Endothelial cell of umbilical vein (primary cell): ENCODE measurements at regions not wholly inside any gene's neighbourhood (a gene's known extent, or its start where the extent isn't known, plus 50 kb on each side); places are given as distances from the start of the nearest gene placed in this dataset.

Experiments used
- BruUV-seq: library from RNA; stranded (reverse); fragments of 400-500 nt; replicated peaks from 2 replicates; lab custom pipeline; 2021; lab: Mats Ljungman, UMichigan
- CTCF ChIA-PET: fragments of 300-600, 350-600 bp; sonication (Branson Sonifier 250); formaldehyde crosslinking; loops from one replicate; lab custom pipeline; 2021; ENCODE audit warnings: antibody characterized with exemption, inconsistent platforms; lab: Charles Lee
- POLR2A ChIA-PET: fragments of 300-600, 350-600 bp; sonication (Branson Sonifier 250); formaldehyde crosslinking; loops from one replicate; lab custom pipeline; 2021; ENCODE audit warnings: antibody characterized with exemption, inconsistent platforms; lab: Charles Lee
- DNase-seq: peaks from one replicate; pipeline ENCODE4 v3.0.0-alpha.2; 2011; ENCODE audit warnings: low read depth, low spot score
- FAIRE-seq: peaks from 2 replicates; lab custom pipeline; 2011; peaks lifted over from hg19 to GRCh38; lab: Jason Lieb, UNC
- H2AFZ ChIP-seq: 2 replicates; pipeline ENCODE4 v1.6.0; 2012; ENCODE audit warnings: low read depth, low read length, control low read depth, inconsistent platforms
- H3K27ac ChIP-seq: 2 replicates; pipeline ENCODE4 v1.5.1; 2011; ENCODE audit warnings: low read depth, mild to moderate bottlenecking, control low read depth, low read length, moderate library complexity; ENCODE audit not compliant: insufficient read depth
- H3K27me3 ChIP-seq, 2 experiments: 2 replicates each; pipeline versions ENCODE4 v1.6.0 to v1.6.1; 2011; ENCODE audit warnings: low read length in 2 of 2, mixed read lengths in 1 of 2; ENCODE audit not compliant: control insufficient read depth in 2 of 2, insufficient read depth in 2 of 2
- H3K36me3 ChIP-seq, 2 experiments: 2 replicates in 1 of 2; 3 replicates in 1 of 2; pipeline ENCODE4 v1.5.1; 2011; ENCODE audit warnings: low read length in 2 of 2, mild to moderate bottlenecking in 1 of 2, moderate library complexity in 1 of 2; ENCODE audit not compliant: control insufficient read depth in 2 of 2, insufficient read depth in 2 of 2; ENCODE audit errors: extremely low read depth in 1 of 2
- H3K4me1 ChIP-seq: 3 replicates; pipeline ENCODE4 v1.5.1; 2011; ENCODE audit warnings: mild to moderate bottlenecking, low read length; ENCODE audit not compliant: control insufficient read depth, insufficient read depth; ENCODE audit errors: extremely low read depth
- H3K4me2 ChIP-seq: 2 replicates; pipeline ENCODE4 v1.6.1; 2011; ENCODE audit warnings: low read length, control low read depth, mixed read lengths; ENCODE audit not compliant: insufficient read depth
- H3K4me3 ChIP-seq, 3 experiments: fragments of 200-600 bp in 1 of 3; sonication (generic), shearing (Covaris generic) in 1 of 3; replicated peaks in 1 of 3; 2 replicates each; pipeline ENCODE4 v1.5.1; 2011 to 2016; ENCODE audit warnings: control low read depth in 3 of 3, low read length in 3 of 3, mild to moderate bottlenecking in 2 of 3, inconsistent platforms in 1 of 3, low read depth in 1 of 3, moderate library complexity in 1 of 3; ENCODE audit not compliant: insufficient read depth in 1 of 3
- H3K79me2 ChIP-seq: 2 replicates; pipeline ENCODE4 v1.6.0; 2012; ENCODE audit warnings: low read length, inconsistent platforms; ENCODE audit not compliant: control insufficient read depth, insufficient read depth
- H3K9ac ChIP-seq: replicated peaks from 2 replicates; pipeline ENCODE3; 2011; ENCODE audit warnings: low read length, control low read depth; ENCODE audit not compliant: insufficient read depth; ENCODE audit errors: extremely low read depth
- H3K9me1 ChIP-seq: replicated peaks from 3 replicates; pipeline ENCODE4 v1.6.0; 2011; ENCODE audit warnings: mild to moderate bottlenecking, low read length; ENCODE audit not compliant: control insufficient read depth, insufficient read depth; ENCODE audit errors: extremely low read depth
- H3K9me3 ChIP-seq: replicated peaks from 2 replicates; pipeline ENCODE4 v1.5.1; 2012; ENCODE audit warnings: low read length, inconsistent platforms; ENCODE audit not compliant: control insufficient read depth, insufficient read depth
- H4K20me1 ChIP-seq: replicated peaks from 2 replicates; pipeline ENCODE3; 2011; ENCODE audit warnings: mild to moderate bottlenecking, low read length; ENCODE audit not compliant: control insufficient read depth, insufficient read depth; ENCODE audit errors: extremely low read depth
- FOS ChIP-seq: IDR thresholded peaks from 2 replicates; pipeline ENCODE4 v1.6.1; 2011; ENCODE audit warnings: mild to moderate bottlenecking, low read length, moderate library complexity, borderline replicate concordance; ENCODE audit not compliant: insufficient read depth
- GATA2 ChIP-seq: IDR thresholded peaks from 2 replicates; pipeline ENCODE4 v1.7.0; 2011; ENCODE audit warnings: low read depth, mild to moderate bottlenecking, moderate library complexity, mixed read lengths, low read length; ENCODE audit not compliant: insufficient read length, insufficient read depth
- JUN ChIP-seq: IDR thresholded peaks from 2 replicates; pipeline ENCODE4 v1.6.1; 2011; ENCODE audit warnings: borderline replicate concordance, low read depth; ENCODE audit not compliant: insufficient read length, insufficient read depth
- MYC ChIP-seq: IDR thresholded peaks from one replicate; pipeline ENCODE4 v1.6.1; 2011; ENCODE audit warnings: mild to moderate bottlenecking, low read depth, low read length
- POLR2A ChIP-seq: IDR thresholded peaks from 2 replicates; pipeline ENCODE4 v1.6.1; 2012; ENCODE audit warnings: low read depth, mild to moderate bottlenecking, control low read depth, low read length
- dilution Hi-C: fragments of 300-500 bp; cut with MboI; formaldehyde crosslinking; loops from one replicate; pipeline ENCODE4 v1.15.0; 2019; ENCODE audit warnings: low sequenced_read_pairs; ENCODE audit not compliant: extremely low pct_ligation_motif_present
- intact Hi-C: fragments of 100-400 bp; cut with micrococcal nuclease; formaldehyde crosslinking; loops from one replicate; pipeline ENCODE4 v1.10.0; 2022
- TF ChIP-seq, protein P1 (sequence below): IDR thresholded peaks from 2 replicates; pipeline ENCODE4 v1.6.1; 2011; ENCODE audit not compliant: insufficient read depth, insufficient read length
- TF ChIP-seq, protein P2 (sequence below), 2 donors: IDR thresholded peaks; 1 replicate in 1 of 2; 2 replicates in 1 of 2; pipeline ENCODE4 v1.5.1; 2011; ENCODE audit warnings: low read length in 2 of 2, mild to moderate bottlenecking in 2 of 2, moderate library complexity in 2 of 2, control low read depth in 1 of 2, inconsistent platforms in 1 of 2, low read depth in 1 of 2; ENCODE audit not compliant: insufficient read depth in 1 of 2; ENCODE audit errors: extremely low read depth in 1 of 2

DNA sequence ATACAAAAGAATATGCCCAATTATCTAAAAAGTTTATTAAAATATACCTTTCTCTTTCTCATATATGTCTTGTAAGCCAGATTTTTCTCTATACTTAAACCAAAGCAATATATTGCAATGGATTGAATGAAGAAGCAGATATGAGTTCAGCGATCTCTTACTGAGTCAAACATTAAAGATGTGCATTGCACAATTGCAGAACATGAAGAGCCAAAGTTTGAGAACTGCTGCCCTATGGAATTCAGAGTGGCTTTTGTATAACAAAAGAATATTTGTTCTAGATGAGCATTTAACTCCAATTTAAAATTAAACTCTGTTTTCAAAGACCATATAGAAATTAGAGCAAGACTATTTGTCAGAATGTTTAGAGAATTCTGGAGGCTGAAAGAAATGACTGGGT, 519.0 kb upstream of the DAB2 start:
- intact Hi-C loops, result loop anchor here (10.0 kb wide), 1 partner anchor 221 kb away; no protein-coding TSS in a partner anchor
- dilution Hi-C loops, result no loop called here
- BruUV-seq, result no TSS peak

More for the DNA sequence above, 519.0 kb upstream of the DAB2 start:
- H3K27me3 ChIP-seq, result no peaks in the 10 kb centered on the region
- DNase-seq (no peak), FAIRE-seq (no peak)
- no peaks in the 10 kb centered on the region for H3K4me1 ChIP-seq
- H3K9me1 ChIP-seq, result peaks cover 2% of the 10 kb centered on the region
- no peaks in the 10 kb centered on the region for H3K36me3 ChIP-seq
- H4K20me1 ChIP-seq, result no peaks in the 10 kb centered on the region
- no peak overlapping the region for H3K4me2 ChIP-seq
- no peak overlapping the region for H3K27ac ChIP-seq
- no peaks in the 10 kb centered on the region for H3K9me3 ChIP-seq
- H3K4me3 ChIP-seq, result no peak overlapping the region
- ChIA-PET CTCF (no interaction called here), POLR2A (no interaction called here)
- H3K79me2 ChIP-seq, result no peaks in the 10 kb centered on the region
- H3K9ac ChIP-seq, result no peak overlapping the region
- H2AFZ ChIP-seq, result no peak overlapping the region
- no peak for TF ChIP-seq JUN
- TF ChIP-seq, protein P1, sequence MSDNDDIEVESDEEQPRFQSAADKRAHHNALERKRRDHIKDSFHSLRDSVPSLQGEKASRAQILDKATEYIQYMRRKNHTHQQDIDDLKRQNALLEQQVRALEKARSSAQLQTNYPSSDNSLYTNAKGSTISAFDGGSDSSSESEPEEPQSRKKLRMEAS, result no peak
- no peak for TF ChIP-seq FOS
- TF ChIP-seq POLR2A, result no peak
- TF ChIP-seq, protein P2, sequence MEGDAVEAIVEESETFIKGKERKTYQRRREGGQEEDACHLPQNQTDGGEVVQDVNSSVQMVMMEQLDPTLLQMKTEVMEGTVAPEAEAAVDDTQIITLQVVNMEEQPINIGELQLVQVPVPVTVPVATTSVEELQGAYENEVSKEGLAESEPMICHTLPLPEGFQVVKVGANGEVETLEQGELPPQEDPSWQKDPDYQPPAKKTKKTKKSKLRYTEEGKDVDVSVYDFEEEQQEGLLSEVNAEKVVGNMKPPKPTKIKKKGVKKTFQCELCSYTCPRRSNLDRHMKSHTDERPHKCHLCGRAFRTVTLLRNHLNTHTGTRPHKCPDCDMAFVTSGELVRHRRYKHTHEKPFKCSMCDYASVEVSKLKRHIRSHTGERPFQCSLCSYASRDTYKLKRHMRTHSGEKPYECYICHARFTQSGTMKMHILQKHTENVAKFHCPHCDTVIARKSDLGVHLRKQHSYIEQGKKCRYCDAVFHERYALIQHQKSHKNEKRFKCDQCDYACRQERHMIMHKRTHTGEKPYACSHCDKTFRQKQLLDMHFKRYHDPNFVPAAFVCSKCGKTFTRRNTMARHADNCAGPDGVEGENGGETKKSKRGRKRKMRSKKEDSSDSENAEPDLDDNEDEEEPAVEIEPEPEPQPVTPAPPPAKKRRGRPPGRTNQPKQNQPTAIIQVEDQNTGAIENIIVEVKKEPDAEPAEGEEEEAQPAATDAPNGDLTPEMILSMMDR (IDR thresholded peaks at IDR 0.05; ENCODE audit: extremely low read depth in 1 of 2, insufficient read depth in 1 of 2, low read depth in 1 of 2, low read length in 2 of 2), result no peak
- no peak for TF ChIP-seq GATA2
- TF ChIP-seq MYC, result no peak
